Suprapubic skin (tissue), 4 donors: ENCODE measurements at regions not wholly inside any gene's neighbourhood (a gene's known extent, or its start where the extent isn't known, plus 50 kb on each side); places are given as distances from the start of the nearest gene placed in this dataset.

Experiments
- CTCF ChIP-seq, 2 donors: fragments of 200-600 bp in 1 of 2; fragments of 450-650 bp in 1 of 2; sonication (generic) in 1 of 2; IDR thresholded peaks; one replicate each; pipeline ENCODE4 v1.5.1; 2016 to 2019; ENCODE audit warnings: antibody characterized with exemption in 2 of 2, mild to moderate bottlenecking in 1 of 2, moderate library complexity in 1 of 2
- POLR2A ChIP-seq, 2 donors: fragments of 450-650 bp; IDR thresholded peaks; one replicate each; pipeline ENCODE4 v1.6.1; 2017; ENCODE audit warnings: antibody characterized with exemption in 2 of 2, mild to moderate bottlenecking in 2 of 2, moderate library complexity in 2 of 2
- POLR2AphosphoS5 ChIP-seq, 3 donors: sonication (generic); formaldehyde crosslinking; IDR thresholded peaks; one replicate each; pipeline ENCODE4 v1.6.1; 2017; ENCODE audit warnings: antibody characterized with exemption in 3 of 3

GRCh38 chr13:73336773-73337172 is 278.0 kb downstream of the KLF5 start:
- TF ChIP-seq POLR2AphosphoS5 (IDR thresholded peaks at IDR 0.05): no peak
- no peak for TF ChIP-seq CTCF (IDR thresholded peaks at IDR 0.05)
- no peak for TF ChIP-seq POLR2A (IDR thresholded peaks at IDR 0.05)
